ENCODE measurements at regions not wholly inside any gene's neighbourhood (a gene's known extent, or its start where the extent isn't known, plus 50 kb on each side); places are given as distances from the start of the nearest gene placed in this dataset.
"Not testable (repeated sequence)": the region's sequence is repeated elsewhere in the genome, so short reads cannot be mapped to it uniquely, and the experiment has no call there.

GRCh38 chr3:148525621-148526020 is 172.1 kb upstream of the AGTR1 start:
- TF ChIP-seq POLR2A (IDR thresholded peaks at IDR 0.05; ENCODE audit: low read depth, low read length); POLR2AphosphoS5 (IDR thresholded peaks at IDR 0.05; ENCODE audit: low read depth, low read length); TAF1 (IDR thresholded peaks at IDR 0.05; ENCODE audit: borderline replicate concordance, low read depth, low read length): not testable (repeated sequence)
